ENCODE measurements at regions not wholly inside any gene's neighbourhood (a gene's known extent, or its start where the extent isn't known, plus 50 kb on each side); places are given as distances from the start of the nearest gene placed in this dataset.

GRCh38 chr2:148585696-148586095 lies 58.9 kb upstream of the EPC2 start (continued):
- TF ChIP-seq, protein P1, sequence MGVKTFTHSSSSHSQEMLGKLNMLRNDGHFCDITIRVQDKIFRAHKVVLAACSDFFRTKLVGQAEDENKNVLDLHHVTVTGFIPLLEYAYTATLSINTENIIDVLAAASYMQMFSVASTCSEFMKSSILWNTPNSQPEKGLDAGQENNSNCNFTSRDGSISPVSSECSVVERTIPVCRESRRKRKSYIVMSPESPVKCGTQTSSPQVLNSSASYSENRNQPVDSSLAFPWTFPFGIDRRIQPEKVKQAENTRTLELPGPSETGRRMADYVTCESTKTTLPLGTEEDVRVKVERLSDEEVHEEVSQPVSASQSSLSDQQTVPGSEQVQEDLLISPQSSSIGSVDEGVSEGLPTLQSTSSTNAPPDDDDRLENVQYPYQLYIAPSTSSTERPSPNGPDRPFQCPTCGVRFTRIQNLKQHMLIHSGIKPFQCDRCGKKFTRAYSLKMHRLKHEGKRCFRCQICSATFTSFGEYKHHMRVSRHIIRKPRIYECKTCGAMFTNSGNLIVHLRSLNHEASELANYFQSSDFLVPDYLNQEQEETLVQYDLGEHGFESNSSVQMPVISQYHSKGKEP (tag by site-specific recombination; IDR thresholded peaks at IDR 0.05), result no peak

GRCh38 chr2:148586522-148587128 lies 57.9 kb upstream of the EPC2 start:
- H3K4me3 ChIP-seq (ENCODE audit: low read depth, low read length), result no peak overlapping the region
- H3K27ac ChIP-seq (ENCODE audit: extremely low read depth, low read depth, low read length), result no peak overlapping the region
- H3K9me3 ChIP-seq (ENCODE audit: control insufficient read depth, insufficient read depth, low read depth, low read length), result no peaks in the 10 kb centered on the region
- H3K4me1 ChIP-seq (ENCODE audit: control insufficient read depth, insufficient read depth, low read length), result no peaks in the 10 kb centered on the region
- POLR2A ChIA-PET, result interaction anchor here (0.8 kb wide), 1 partner anchor 23 kb away, joined by 3 read pairs; no protein-coding TSS in a partner anchor
- CTCF ChIA-PET, result no interaction called here
- H3K36me3 ChIP-seq (ENCODE audit: control insufficient read depth in 2 of 2, insufficient read depth in 1 of 2, low read length in 2 of 2), result no peaks in the 10 kb centered on the region
- TF ChIP-seq ZFHX2 (tag by site-specific recombination; conservative IDR thresholded peaks at IDR 0.05) (no peak), ZNF48 (tag by site-specific recombination; IDR thresholded peaks at IDR 0.05) (no peak), ZBTB49 (tag by site-specific recombination; IDR thresholded peaks at IDR 0.05; ENCODE audit: low read depth) (no peak), GLI4 (tag by site-specific recombination; IDR thresholded peaks at IDR 0.05) (no peak), YY2 (tag by site-specific recombination; IDR thresholded peaks at IDR 0.05) (no peak), ZNF449 (tag by site-specific recombination; IDR thresholded peaks at IDR 0.05) (no peak)
- TF ChIP-seq, protein P2, sequence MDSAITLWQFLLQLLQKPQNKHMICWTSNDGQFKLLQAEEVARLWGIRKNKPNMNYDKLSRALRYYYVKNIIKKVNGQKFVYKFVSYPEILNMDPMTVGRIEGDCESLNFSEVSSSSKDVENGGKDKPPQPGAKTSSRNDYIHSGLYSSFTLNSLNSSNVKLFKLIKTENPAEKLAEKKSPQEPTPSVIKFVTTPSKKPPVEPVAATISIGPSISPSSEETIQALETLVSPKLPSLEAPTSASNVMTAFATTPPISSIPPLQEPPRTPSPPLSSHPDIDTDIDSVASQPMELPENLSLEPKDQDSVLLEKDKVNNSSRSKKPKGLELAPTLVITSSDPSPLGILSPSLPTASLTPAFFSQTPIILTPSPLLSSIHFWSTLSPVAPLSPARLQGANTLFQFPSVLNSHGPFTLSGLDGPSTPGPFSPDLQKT (IDR thresholded peaks at IDR 0.05; ENCODE audit: borderline replicate concordance, low read depth, low read length), result no peak

DNA sequence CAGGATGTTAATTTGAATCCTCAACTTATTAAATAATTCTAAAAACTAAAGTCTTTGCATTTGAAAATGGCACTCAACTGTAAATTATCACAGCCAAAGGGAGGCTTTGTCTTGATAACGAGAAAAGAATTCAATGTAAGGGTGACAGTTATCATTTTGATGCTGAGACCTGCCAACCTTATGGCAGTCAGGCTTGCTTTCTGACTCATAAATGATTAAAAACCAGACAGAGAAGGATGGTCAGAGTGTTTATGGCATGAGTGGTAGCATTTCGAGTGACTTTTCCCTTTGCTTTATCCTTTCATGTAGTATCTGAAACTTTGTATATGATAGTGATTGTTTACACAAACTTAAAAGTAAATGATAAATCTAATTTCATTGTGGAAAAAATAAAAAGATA lies 53.9 kb upstream of the EPC2 start:
- Histone ChIP-seq H3K4me1 (ENCODE audit: control insufficient read depth, insufficient read depth, low read length) (no peaks in the 10 kb centered on the region), H3K36me3 (ENCODE audit: control insufficient read depth in 2 of 2, insufficient read depth in 1 of 2, low read length in 2 of 2) (no peaks in the 10 kb centered on the region), H3K27ac (ENCODE audit: extremely low read depth, low read depth, low read length) (no peak overlapping the region), H3K9me3 (ENCODE audit: control insufficient read depth, insufficient read depth, low read depth, low read length) (no peaks in the 10 kb centered on the region), H3K4me3 (ENCODE audit: low read depth, low read length) (no peak overlapping the region)
- ChIA-PET POLR2A (no interaction called here), CTCF (interaction anchor here (0.6 kb wide), 1 partner anchor 53 kb away, joined by 3 read pairs; no protein-coding TSS in a partner anchor)
- no peak for TF ChIP-seq ZNF433 (tag by site-specific recombination; IDR thresholded peaks at IDR 0.05; ENCODE audit: low read depth)
- TF ChIP-seq KLF9 (tag by site-specific recombination; IDR thresholded peaks at IDR 0.05; ENCODE audit: low read depth), result no peak
- no peak for TF ChIP-seq ZNF23 (tag by site-specific recombination; IDR thresholded peaks at IDR 0.05; ENCODE audit: borderline replicate concordance)

GRCh38 chr2:148592791-148593190 lies 51.8 kb upstream of the EPC2 start:
- POLR2A ChIA-PET, result no interaction called here
- Histone ChIP-seq H3K36me3 (ENCODE audit: control insufficient read depth in 2 of 2, insufficient read depth in 1 of 2, low read length in 2 of 2) (no peaks in the 10 kb centered on the region), H3K4me1 (ENCODE audit: control insufficient read depth, insufficient read depth, low read length) (no peaks in the 10 kb centered on the region), H3K27ac (ENCODE audit: extremely low read depth, low read depth, low read length) (no peak overlapping the region), H3K4me3 (ENCODE audit: low read depth, low read length) (no peak overlapping the region), H3K9me3 (ENCODE audit: control insufficient read depth, insufficient read depth, low read depth, low read length) (no peaks in the 10 kb centered on the region)
- CTCF ChIA-PET, result no interaction called here
- TF ChIP-seq, protein P1 (tag by site-specific recombination; IDR thresholded peaks at IDR 0.05), result no peak
- no peak for TF ChIP-seq ZNF837 (tag by site-specific recombination; IDR thresholded peaks at IDR 0.05)
- no peak for TF ChIP-seq ZNF704 (tag by site-specific recombination; IDR thresholded peaks at IDR 0.05)
- no peak for TF ChIP-seq GLI4 (tag by site-specific recombination; IDR thresholded peaks at IDR 0.05)
- TF ChIP-seq SETDB1 (IDR thresholded peaks at IDR 0.05; ENCODE audit: insufficient read length, low read length), result no peak
- no peak for TF ChIP-seq ZNF354C (tag by site-specific recombination; IDR thresholded peaks at IDR 0.05; ENCODE audit: borderline replicate concordance, low read depth)
- no peak for TF ChIP-seq KLF17 (tag by site-specific recombination; IDR thresholded peaks at IDR 0.05)
- TF ChIP-seq BCL11B (tag by site-specific recombination; IDR thresholded peaks at IDR 0.05; ENCODE audit: low read depth), result no peak
- no peak for TF ChIP-seq ZFP37 (tag by site-specific recombination; IDR thresholded peaks at IDR 0.05)

Data from HEK293 (cell line).